H54 (cell line): ENCODE measurements at regions not wholly inside any gene's neighbourhood (a gene's known extent, or its start where the extent isn't known, plus 50 kb on each side); places are given as distances from the start of the nearest gene placed in this dataset.

Experiments
- DNase-seq: peaks from one replicate; pipeline ENCODE4 v3.0.0; 2011; ENCODE audit warnings: low spot score, mixed read lengths; ENCODE audit not compliant: insufficient read length
- FAIRE-seq: peaks from 3 replicates; lab custom pipeline; 2011; peaks lifted over from hg19 to GRCh38; lab: Jason Lieb, UNC
- POLR2A ChIP-seq: IDR thresholded peaks from 2 replicates; pipeline ENCODE4 v1.6.1; 2011; ENCODE audit warnings: low read depth, mild to moderate bottlenecking, low read length

DNA sequence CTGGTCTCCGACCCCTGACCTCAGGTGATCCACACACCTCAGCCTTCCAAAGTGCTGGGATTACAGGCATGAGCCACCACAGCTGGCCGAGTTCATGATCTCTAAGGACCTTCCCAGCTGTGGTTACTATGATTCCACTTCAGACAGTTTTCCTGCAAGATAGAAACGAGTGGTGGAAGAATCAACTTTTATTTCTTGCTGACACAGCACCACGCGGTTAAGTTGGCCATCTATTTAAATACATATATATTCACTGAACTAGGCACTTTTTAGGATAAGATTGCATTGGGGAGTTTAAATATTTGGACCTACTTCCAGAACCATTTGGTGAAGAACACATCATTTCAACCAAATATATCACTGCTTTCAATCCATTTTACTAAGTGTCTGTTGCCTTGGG lies 213.4 kb downstream of the TBX5 start:
- DNase-seq, result no peak
- no peak for FAIRE-seq
- TF ChIP-seq POLR2A, result no peak

- DNase-seq, result no peak
- FAIRE-seq, result no peak
- TF ChIP-seq POLR2A, result no peak
Measured at GRCh38 chr12:114192013-114192412, 213.9 kb downstream of the TBX5 start.

DNA sequence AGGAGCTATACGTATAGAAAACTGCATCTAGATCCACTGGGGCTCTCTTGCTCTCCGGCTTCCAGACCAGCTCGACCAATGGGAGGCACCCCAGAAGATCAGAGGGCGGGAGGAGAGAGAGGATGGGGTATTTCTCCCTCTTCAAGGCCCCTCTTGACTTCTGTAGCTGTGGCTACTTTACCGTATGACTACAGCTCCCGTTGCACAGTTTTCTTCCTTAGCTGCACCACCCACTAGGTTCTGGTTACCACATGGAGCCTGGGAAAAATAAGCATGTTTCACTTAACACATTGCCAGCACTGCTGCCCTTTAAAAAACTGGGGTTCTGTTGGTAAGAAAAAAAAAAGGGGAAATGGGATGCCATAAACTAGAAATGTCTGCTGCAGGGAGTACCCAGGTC lies 214.4 kb downstream of the TBX5 start:
- TF ChIP-seq POLR2A, result no peak
- DNase-seq (no peak), FAIRE-seq (no peak)

DNA sequence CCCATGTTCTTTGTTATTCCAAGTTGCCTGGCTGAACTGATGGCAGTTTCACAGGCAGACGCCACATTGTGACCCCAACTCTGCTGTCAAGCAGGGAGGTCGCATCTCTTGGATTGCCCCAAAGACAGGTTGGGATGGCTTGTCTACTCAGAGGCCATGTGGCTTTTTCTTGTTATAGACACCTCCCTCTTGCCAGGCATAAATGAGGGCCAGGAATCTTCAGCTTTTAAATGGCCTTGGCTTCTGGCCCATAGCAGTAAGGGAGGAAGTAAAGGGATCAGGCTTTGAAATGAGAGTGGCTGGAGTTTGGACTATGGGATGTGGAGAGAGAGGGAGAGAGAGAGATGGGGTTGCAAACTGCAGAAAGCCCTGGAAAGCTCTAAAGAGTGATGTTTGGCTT lies 215.0 kb downstream of the TBX5 start:
- no peak for DNase-seq
- no peak for TF ChIP-seq POLR2A
- FAIRE-seq, result no peak

DNA sequence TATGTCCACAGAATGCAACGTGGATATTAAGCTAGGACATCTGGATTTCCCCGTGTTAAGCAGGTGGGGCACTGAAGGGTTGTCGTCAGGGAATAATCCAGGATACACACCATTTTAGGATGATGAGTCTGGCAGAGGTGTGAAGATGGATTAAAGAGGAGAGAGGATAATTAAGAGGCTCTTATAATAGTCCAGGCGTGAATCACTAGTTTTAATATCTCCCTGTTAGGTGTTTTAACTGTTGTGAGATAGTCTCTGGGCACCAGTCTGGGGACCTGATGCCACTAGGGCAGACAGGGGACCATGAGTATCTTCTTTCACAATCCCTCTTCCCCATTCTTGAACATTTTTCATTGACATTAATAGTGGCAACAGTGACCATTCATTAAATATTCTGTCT lies 216.7 kb downstream of the TBX5 start:
- FAIRE-seq (no peak), DNase-seq (no peak)
- TF ChIP-seq POLR2A, result no peak

DNA sequence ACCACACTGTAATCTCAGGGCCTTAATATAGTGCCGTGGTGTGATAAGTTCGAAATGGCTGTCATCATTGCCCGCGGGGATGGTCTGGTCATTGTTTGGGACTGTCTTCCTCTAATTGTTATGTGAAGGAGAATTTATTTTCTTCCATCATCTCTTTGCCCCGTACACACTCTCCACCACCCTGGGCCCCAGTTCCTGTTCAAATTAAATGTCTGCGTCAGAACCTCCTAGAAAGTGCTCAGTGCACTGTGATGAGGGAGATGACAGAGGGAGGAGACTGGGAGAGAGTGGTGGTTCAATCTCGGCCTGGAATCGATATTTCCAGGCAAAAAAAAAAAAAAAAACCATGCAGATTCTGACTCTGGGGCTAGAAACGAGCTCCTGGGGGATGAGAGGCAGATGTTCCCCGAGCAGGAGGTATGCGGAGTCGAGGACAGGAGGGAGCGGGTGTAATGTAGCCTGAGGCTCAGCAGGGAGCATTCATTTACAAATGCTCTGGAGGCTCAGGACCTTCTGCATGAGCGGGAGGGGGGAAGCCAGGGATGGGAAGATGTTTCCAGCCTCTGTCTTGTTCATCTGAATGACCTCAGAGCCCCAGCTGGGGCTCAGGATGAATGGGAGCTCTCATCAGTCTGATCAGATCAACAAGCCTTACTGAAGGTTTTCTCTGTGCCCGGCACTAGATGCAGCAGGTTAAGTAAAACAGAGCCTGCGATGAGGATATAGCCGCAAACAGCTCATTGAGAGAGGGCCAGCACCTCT lies 219.5 kb downstream of the TBX5 start:
- DNase-seq (no peak), FAIRE-seq (no peak)
- TF ChIP-seq POLR2A, result no peak

DNA sequence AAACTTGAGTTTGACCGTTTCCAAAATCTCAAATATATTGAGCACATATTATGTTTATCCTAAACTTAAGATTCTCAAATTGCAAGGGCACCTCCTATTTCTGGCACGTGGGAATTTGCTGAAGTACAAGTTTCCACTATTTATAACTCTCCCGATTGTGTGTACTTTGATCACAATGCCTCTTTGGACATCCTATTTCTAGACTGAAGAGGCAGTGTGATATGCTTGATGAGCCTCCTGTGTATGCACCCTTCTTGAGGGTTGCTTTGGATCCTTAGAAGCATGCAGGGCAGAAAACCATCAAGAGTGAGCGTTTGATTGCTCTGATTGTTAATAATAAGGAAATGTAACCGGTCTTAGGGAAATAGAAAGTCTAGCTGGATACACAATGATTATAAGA lies 218.9 kb upstream of the RBM19 start:
- TF ChIP-seq POLR2A, result no peak
- DNase-seq (no peak), FAIRE-seq (no peak)

DNA sequence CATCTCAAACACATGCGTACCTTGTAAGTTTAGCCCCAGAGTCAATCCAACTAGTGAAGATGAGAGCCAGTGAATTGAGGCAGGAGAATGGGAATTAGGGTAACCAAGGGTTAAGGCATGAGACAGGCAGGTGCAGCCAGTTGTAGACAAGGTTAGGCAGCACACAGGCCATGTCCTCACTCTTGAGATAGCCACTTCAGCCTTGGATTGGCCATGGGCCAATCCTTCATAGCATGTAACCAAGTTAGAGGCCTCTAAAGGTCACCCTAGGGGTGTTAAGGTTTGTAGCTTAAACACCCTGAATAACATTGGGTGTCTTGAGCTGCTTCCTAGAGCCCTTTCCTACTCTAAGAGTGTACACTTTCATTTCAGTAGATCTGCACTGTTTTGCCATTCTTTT lies 208.2 kb upstream of the RBM19 start:
- TF ChIP-seq POLR2A, result no peak
- FAIRE-seq, result no peak
- no peak for DNase-seq

GRCh38 chr12:114172135-114172534 lies 206.0 kb upstream of the RBM19 start:
- DNase-seq (no peak), FAIRE-seq (no peak)
- TF ChIP-seq POLR2A, result no peak

DNA sequence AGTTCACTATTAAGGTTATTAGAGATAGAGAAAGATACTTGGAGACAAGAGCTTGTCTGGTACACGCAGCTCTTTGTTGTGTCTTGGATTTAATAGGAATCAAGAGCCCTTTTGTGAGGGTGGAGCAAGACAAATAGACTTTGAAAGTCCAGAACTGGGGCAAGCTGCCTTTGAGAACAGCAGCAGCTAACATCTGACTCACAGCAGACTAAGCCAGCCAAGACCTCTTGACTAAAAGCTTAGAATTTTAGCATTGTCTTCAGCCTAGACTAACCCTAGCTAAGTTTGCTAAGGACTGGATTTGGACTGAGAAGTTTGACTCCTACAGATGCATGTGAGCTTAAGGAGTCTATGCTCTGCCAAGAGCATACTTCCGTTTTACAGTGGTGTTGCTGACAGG lies 201.9 kb upstream of the RBM19 start:
- FAIRE-seq (no peak), DNase-seq (no peak)
- no peak for TF ChIP-seq POLR2A

DNA sequence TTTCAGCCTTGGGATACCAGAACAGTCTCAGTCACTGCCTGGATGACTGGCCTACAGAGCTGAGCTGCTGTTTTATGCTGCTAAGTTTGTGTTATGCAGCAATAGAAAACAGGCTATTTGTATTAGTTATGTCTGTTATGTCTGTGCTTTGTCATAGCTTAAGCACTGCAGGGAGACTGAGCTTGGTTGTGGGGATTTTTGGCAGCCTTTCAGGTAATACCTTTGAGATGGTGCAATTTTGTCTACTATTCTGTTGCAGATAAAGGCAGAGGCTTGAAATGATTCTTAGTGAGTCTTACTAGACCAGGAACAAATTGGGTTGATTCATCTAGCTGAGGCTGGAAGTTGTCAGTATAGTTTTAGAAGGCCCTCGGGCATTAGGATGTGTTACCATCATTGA lies 201.3 kb upstream of the RBM19 start:
- DNase-seq (no peak), FAIRE-seq (no peak)
- TF ChIP-seq POLR2A, result no peak

GRCh38 chr12:114166362-114166761 lies 200.2 kb upstream of the RBM19 start:
- FAIRE-seq (no peak), DNase-seq (no peak)
- no peak for TF ChIP-seq POLR2A

GRCh38 chr12:114165921-114166320 lies 199.8 kb upstream of the RBM19 start:
- DNase-seq (no peak), FAIRE-seq (no peak)
- TF ChIP-seq POLR2A, result no peak

- DNase-seq (no peak), FAIRE-seq (no peak)
- TF ChIP-seq POLR2A, result no peak
Measured at GRCh38 chr12:114164351-114164750, 198.2 kb upstream of the RBM19 start.

GRCh38 chr12:114163771-114164170 lies 197.6 kb upstream of the RBM19 start:
- peak; percentile 84 for DNase-seq
- no peak for TF ChIP-seq POLR2A
- peak; percentile 67 for FAIRE-seq
